HepG2 (cell line): ENCODE measurements at regions not wholly inside any gene's neighbourhood (a gene's known extent, or its start where the extent isn't known, plus 50 kb on each side); places are given as distances from the start of the nearest gene placed in this dataset.
A peak's percentile ranks its signal among the peaks of the same experiment; 100 is the strongest.

ENCODE experiments used
- AHDC1 ChIP-seq: sonication (generic); formaldehyde crosslinking; IDR thresholded peaks from 2 replicates; pipeline ENCODE4 v1.5.1; 2020; ENCODE audit warnings: mild to moderate bottlenecking, missing genetic modification reagents, borderline replicate concordance
- ARNT ChIP-seq: fragments of 450-650 bp; IDR thresholded peaks from 2 replicates; pipeline ENCODE4 v1.6.1; 2017
- ATRX ChIP-seq: sonication (generic); formaldehyde crosslinking; IDR thresholded peaks from 2 replicates; pipeline ENCODE4 v1.4.0; 2020; ENCODE audit warnings: missing genetic modification reagents, borderline replicate concordance
- BCLAF1 ChIP-seq: fragments of 450-650 bp; IDR thresholded peaks from 2 replicates; pipeline ENCODE4 v1.6.1; 2017; ENCODE audit warnings: mild to moderate bottlenecking
- DDIT3 ChIP-seq: sonication (generic); formaldehyde crosslinking; IDR thresholded peaks from 2 replicates; pipeline ENCODE4 v1.4.0; 2020; ENCODE audit warnings: mild to moderate bottlenecking, missing genetic modification reagents
- HOMEZ ChIP-seq: IDR thresholded peaks from 2 replicates; pipeline ENCODE4 v1.6.1; 2016; ENCODE audit warnings: low read depth
- POLR2G ChIP-seq: fragments of 200-400 bp; formaldehyde crosslinking; IDR thresholded peaks from 2 replicates; pipeline ENCODE4 v1.6.1; 2018; ENCODE audit warnings: mild to moderate bottlenecking, low read depth, low read length, moderate library complexity
- PRDM10 ChIP-seq: sonication (generic); formaldehyde crosslinking; IDR thresholded peaks from 2 replicates; pipeline ENCODE4 v1.4.0; 2020; ENCODE audit warnings: low read depth, missing genetic modification reagents
- SALL1 ChIP-seq: sonication (generic); formaldehyde crosslinking; IDR thresholded peaks from 2 replicates; pipeline ENCODE4 v1.8.0; 2022; ENCODE audit warnings: mild to moderate bottlenecking, missing genetic modification reagents
- ZNF17 ChIP-seq: sonication (generic); formaldehyde crosslinking; IDR thresholded peaks from 2 replicates; pipeline ENCODE4 v1.5.0; 2020; ENCODE audit warnings: mild to moderate bottlenecking, missing genetic modification reagents
- ZNF207 ChIP-seq: fragments of 450-650 bp; IDR thresholded peaks from 2 replicates; pipeline ENCODE4 v1.6.1; 2016; ENCODE audit warnings: antibody characterized with exemption, borderline replicate concordance
- ZNF225 ChIP-seq: sonication (generic); formaldehyde crosslinking; IDR thresholded peaks from 2 replicates; pipeline ENCODE4 v1.4.0; 2020; ENCODE audit warnings: mild to moderate bottlenecking, missing genetic modification reagents
- ZNF446 ChIP-seq: sonication (generic); formaldehyde crosslinking; IDR thresholded peaks from 2 replicates; pipeline ENCODE4 v1.5.0; 2020; ENCODE audit warnings: mild to moderate bottlenecking, missing genetic modification reagents
- ZNF558 ChIP-seq: sonication (generic); formaldehyde crosslinking; IDR thresholded peaks from 2 replicates; pipeline ENCODE4 v1.9.0; 2022; ENCODE audit warnings: mild to moderate bottlenecking, missing genetic modification reagents, borderline replicate concordance

GRCh38 chr20:50344232-50345071 lies 153.8 kb downstream of the CEBPB start (continued):
- TF ChIP-seq BCLAF1, result no peak
- no peak for TF ChIP-seq ATRX (CRISPR knock-in tag)
- no peak for TF ChIP-seq PRDM10 (CRISPR knock-in tag)
- no peak for TF ChIP-seq AHDC1 (CRISPR knock-in tag)
- no peak for TF ChIP-seq DDIT3 (CRISPR knock-in tag)
- TF ChIP-seq ZNF17 (CRISPR knock-in tag), result no peak
- TF ChIP-seq ZNF225, result no peak
- TF ChIP-seq ZNF558 (CRISPR knock-in tag), result no peak
- TF ChIP-seq ZNF207, result no peak
- no peak for TF ChIP-seq ARNT
- TF ChIP-seq ZNF446 (CRISPR knock-in tag), result no peak
- peak; percentile 56 for TF ChIP-seq SALL1
- TF ChIP-seq POLR2G, result no peak
- no peak for TF ChIP-seq HOMEZ (CRISPR knock-in tag)
